ENCODE measurements at regions not wholly inside any gene's neighbourhood (a gene's known extent, or its start where the extent isn't known, plus 50 kb on each side); places are given as distances from the start of the nearest gene placed in this dataset.

GRCh38 chrX:120020305-120020704 lies 57.2 kb downstream of the RHOXF2B start:
- TF ChIP-seq CTCF (IDR thresholded peaks at IDR 0.05) (no peak), EZH2 (IDR thresholded peaks at IDR 0.05; ENCODE audit: borderline replicate concordance, insufficient read depth, low read depth, low read length, poor library complexity, severe bottlenecking) (no peak)

Data from B cell (primary cell).